ENCODE measurements at regions not wholly inside any gene's neighbourhood (a gene's known extent, or its start where the extent isn't known, plus 50 kb on each side); places are given as distances from the start of the nearest gene placed in this dataset.
"Not testable (repeated sequence)": the region's sequence is repeated elsewhere in the genome, so short reads cannot be mapped to it uniquely, and the experiment has no call there.

- no peak for DNase-seq (ENCODE audit: low spot score)
Measured at GRCh38 chr1:214143006-214143992, 137.7 kb upstream of the SMYD2 start.

- DNase-seq (ENCODE audit: low spot score): not testable (repeated sequence)
Measured at GRCh38 chr1:214144521-214144920, 136.4 kb upstream of the SMYD2 start.

- DNase-seq (ENCODE audit: low spot score): no peak
Measured at GRCh38 chr1:214146523-214146922, 134.4 kb upstream of the SMYD2 start.

GRCh38 chr1:214154596-214155292 lies 126.2 kb upstream of the SMYD2 start:
- DNase-seq (ENCODE audit: low spot score): no peak

GRCh38 chr1:214155987-214156625 lies 124.9 kb upstream of the SMYD2 start:
- no peak for DNase-seq (ENCODE audit: low spot score)

GRCh38 chr1:214164173-214164572 lies 116.8 kb upstream of the SMYD2 start:
- no peak for DNase-seq (ENCODE audit: low spot score)

GRCh38 chr1:214165850-214166374 lies 115.0 kb upstream of the SMYD2 start:
- DNase-seq (ENCODE audit: low spot score): no peak

GRCh38 chr1:214174508-214175199 lies 106.3 kb upstream of the SMYD2 start:
- DNase-seq (ENCODE audit: low spot score): no peak

GRCh38 chr1:214178102-214178501 lies 102.9 kb upstream of the SMYD2 start:
- DNase-seq (ENCODE audit: low spot score): no peak

- no peak for DNase-seq (ENCODE audit: low spot score)
Measured at GRCh38 chr1:214184992-214185391, 96.0 kb upstream of the SMYD2 start.

GRCh38 chr1:214186103-214186824 lies 94.7 kb upstream of the SMYD2 start:
- no peak for DNase-seq (ENCODE audit: low spot score)

- DNase-seq (ENCODE audit: low spot score): peak; percentile 87
Measured at GRCh38 chr1:214187121-214187900, 93.6 kb upstream of the SMYD2 start.

- no peak for DNase-seq (ENCODE audit: low spot score)
Measured at GRCh38 chr1:214187933-214188332, 93.0 kb upstream of the SMYD2 start.

GRCh38 chr1:214188835-214189234 lies 92.1 kb upstream of the SMYD2 start:
- no peak for DNase-seq (ENCODE audit: low spot score)

GRCh38 chr1:214192825-214193643 lies 87.9 kb upstream of the SMYD2 start:
- DNase-seq (ENCODE audit: low spot score): peak; percentile 38

GRCh38 chr1:214193691-214194090 lies 87.3 kb upstream of the SMYD2 start:
- no peak for DNase-seq (ENCODE audit: low spot score)

GRCh38 chr1:214198571-214198970 lies 82.4 kb upstream of the SMYD2 start:
- no peak for DNase-seq (ENCODE audit: low spot score)

- no peak for DNase-seq (ENCODE audit: low spot score)
Measured at GRCh38 chr1:214199585-214199984, 81.4 kb upstream of the SMYD2 start.

- DNase-seq (ENCODE audit: low spot score): no peak
Measured at GRCh38 chr1:214202992-214203391, 78.0 kb upstream of the SMYD2 start.
